Activated effector memory CD4-positive, alpha-beta T cell treated with Interleukin-2 at 50 U/mL for 16 hours (primary cell): ENCODE measurements at regions not wholly inside any gene's neighbourhood (a gene's known extent, or its start where the extent isn't known, plus 50 kb on each side); places are given as distances from the start of the nearest gene placed in this dataset.

Source experiments
- DNase-seq: peaks from one replicate; pipeline ENCODE4 v3.0.0-alpha.2; 2020

DNA sequence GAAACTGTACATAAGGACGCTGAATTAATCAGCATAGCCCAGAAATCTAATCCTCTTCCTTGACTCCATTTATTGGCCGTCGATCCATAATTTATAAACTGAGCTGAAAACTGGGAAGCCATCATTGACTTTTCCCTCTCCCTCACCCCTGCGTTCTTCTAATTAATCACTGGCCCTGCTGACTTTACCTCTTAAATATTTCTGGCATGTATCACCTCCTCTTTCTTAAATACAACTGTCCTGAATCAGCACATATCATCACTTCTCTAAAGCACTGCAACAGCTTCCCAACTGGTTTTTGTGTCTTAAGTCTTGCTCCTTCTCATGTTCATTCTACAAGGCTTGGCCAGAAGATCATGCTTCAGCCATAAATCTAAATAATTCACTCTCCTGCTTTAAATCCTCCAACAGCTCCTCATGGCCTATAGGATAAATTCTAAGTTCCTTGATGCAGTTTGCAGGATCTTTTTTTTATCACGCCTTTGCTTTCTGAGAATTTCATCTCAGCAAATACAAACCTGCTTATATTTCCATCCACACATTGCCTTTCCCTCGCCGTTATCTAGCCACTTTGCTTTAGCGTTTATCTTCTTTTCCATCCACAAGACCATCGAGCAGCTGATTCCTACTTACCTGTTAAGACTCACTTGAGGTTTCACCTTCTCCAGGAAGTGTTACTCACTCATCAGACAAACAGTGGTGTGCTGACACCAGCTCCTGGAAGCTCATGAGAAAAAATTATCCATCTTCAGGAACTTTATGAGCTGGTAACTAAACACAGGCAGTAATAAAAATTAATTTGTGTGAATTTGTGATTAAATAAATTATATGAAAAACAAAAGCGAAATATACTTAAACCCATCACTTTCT is 295.6 kb upstream of the FLRT2 start:
- no peak for DNase-seq

- DNase-seq, result no peak
Measured at GRCh38 chr14:85235868-85236267, 294.1 kb upstream of the FLRT2 start.

GRCh38 chr14:85236296-85236695 is 293.6 kb upstream of the FLRT2 start:
- no peak for DNase-seq

- DNase-seq, result no peak
Measured at GRCh38 chr14:85239791-85240190, 290.2 kb upstream of the FLRT2 start.

- no peak for DNase-seq
Measured at GRCh38 chr14:85241022-85241855, 288.7 kb upstream of the FLRT2 start.

DNA sequence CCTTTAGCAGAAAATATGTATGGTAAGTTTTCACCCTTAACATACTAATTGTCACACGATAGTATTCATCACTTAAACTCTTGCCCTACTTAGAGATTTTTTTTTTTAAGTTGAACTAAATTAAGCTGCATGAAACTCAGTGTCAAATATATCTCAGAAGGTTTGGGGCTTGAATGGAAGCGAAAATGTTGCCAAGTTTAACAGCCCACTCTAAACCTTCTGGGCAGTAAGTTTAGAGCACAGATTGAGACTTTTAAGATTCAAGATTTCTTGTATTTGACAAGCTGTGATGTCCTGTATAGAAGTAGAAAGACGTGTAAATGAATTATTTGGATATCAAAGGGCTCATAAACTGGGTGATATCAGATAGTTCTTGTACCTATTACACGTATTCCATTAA is 287.3 kb upstream of the FLRT2 start:
- DNase-seq, result no peak

DNA sequence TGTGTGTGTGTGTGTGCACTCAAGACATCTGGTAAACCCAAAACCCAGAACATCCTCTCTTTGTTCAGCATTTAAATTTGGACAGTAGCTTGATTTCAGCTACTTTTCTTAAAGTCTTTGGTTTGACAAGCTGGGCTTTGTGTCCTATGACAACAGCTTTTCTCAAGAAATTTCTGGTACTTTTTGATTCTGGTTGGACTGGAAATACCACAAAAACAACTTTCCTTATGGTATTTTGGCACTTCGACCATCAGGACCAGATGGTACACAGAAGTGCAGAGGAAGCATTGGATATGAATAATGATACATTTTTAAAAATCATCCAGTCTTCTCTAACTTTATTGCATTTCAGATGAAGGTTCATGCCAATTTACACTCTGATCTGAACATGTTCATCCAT is 286.6 kb upstream of the FLRT2 start:
- DNase-seq, result no peak

GRCh38 chr14:85247071-85247470 is 282.9 kb upstream of the FLRT2 start:
- no peak for DNase-seq

DNA sequence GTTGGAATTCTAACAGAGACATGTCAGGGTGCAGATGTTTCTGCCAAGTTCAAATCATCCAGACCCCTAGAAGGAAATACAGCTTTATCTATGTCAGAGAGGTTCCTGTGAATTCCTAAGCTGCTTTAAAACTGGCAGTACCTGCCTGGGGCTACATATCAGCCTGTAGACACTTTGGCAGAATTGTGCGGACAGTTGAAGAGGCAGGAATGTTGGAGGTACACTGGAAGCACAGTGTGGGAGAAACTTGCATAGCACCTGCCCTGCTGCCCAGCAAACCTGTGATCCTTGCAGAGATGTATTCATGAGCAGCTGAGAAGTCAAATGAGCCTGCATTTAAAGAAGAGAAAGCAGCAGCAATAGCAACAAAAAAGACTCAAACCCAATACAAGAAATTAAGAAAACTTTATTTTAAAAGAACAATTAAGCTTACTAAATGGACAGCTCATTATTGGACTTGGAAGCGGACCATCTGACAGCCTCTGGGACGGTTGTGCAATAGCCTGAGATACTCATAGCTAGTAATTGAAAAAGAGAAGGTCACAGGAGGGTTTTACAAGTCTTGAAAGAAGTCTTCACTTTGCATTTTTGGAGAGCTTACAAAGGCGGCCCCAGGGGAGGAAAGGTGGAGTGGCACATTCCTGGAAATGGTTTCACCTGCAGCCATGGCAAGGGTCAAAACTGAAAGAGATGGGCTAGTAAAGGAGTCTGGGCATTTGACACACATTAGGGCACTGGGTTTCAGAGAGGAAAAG is 280.9 kb upstream of the FLRT2 start:
- DNase-seq, result no peak

DNA sequence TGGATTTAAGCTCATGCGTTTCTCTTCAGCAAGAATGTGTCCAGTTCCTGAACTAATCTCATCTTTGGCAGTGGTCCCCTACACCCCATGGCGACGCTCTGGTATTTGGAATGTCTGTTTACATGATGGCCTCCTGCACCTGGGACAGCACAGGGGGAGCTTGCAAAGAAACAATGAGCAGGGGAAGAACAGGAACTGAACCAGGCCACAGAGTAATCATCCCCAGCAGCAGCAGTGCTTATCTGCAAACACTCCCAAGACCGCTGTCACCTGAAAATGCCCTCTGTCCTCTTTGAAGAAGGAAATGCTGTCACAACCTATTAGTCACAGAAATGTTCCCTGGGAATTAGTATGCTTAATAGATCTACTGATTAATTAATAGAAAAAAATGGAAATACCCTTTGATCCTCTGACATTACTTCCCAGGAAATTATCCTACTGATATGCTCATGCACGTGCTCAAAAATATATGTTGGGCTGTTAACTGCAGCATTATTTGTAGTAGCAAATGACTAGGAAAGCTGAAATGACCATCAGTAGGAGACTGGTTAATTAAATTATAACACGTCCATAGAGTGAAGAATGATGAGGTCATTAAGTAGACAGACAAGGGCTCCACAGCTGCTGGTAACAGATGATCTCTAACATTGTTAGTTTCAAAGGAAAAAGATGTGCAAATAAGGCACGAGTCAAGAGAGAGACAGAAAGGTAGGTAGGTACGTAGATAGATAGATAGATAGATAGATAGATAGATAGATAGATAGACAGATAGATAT is 279.3 kb upstream of the FLRT2 start:
- DNase-seq, result no peak

- no peak for DNase-seq
Measured at GRCh38 chr14:85252011-85252410, 277.9 kb upstream of the FLRT2 start.

GRCh38 chr14:85254711-85255110 is 275.2 kb upstream of the FLRT2 start:
- no peak for DNase-seq

- DNase-seq, result no peak
Measured at GRCh38 chr14:85257287-85257686, 272.7 kb upstream of the FLRT2 start.

- no peak for DNase-seq
Measured at GRCh38 chr14:85263916-85264675, 265.8 kb upstream of the FLRT2 start.

DNA sequence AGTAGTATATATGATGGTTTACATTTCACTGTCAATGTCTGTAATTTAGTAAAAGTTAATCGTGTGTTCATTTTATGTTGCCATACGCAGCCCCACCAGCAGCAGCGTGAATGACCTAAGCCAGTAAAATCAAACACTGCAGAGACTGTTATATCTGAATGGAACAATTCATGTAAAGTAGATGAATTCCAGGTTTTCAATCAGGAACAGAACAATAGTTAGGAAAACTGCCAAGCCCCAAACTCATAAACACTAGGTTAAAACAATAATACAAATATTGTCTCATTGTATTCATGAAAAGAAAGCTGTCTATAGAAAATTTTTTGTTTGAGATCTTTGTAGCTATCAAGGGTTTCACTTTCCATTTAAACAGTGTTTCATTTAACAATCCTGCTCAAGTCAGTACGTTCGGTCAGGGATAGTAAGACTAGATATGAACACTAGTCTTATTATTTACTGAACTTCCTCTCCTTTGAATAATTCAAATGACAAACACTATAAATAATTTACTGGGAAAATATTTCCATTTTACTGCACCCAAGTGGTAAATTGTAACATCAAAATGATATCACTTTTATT is 256.8 kb upstream of the FLRT2 start:
- no peak for DNase-seq

- no peak for DNase-seq
Measured at GRCh38 chr14:85273952-85274351, 256.0 kb upstream of the FLRT2 start.

DNA sequence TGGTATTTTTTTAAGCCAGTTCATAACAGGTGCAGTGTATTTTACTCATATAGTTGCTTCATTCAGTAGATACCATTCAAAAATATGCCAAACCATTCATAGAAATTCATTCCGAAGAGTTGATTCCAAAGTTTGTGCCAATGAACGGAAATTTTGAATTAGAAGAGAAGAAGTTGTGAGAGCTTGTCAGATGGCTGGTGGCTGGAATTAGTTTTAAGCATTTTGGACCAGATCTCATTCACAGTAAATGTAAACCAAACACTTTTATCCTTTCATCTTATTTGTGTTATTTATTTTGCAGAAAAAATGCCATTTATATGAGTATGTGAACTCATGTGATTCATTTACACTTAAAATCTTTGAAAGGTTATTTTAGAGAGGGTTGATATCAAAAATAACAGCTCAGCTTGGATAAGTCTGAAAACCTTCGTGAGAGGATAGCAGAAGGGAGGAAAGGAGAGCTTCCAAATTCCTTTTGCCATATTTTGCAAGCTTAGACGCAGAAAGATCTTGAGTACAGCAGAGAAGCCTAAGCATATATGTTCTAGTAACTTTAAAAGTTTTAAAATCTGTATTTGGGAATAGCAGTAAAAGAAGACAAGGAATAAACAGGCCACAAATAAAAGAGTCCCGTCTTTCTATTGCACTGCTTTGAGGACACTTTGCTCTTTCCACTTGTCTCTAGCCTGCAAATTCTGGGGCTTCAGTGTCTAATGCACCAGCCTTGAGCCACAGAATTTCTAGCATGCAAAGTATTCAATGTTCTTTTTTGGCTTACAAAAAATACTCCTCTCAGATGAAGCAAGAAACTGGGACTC is 253.6 kb upstream of the FLRT2 start:
- DNase-seq, result no peak

DNA sequence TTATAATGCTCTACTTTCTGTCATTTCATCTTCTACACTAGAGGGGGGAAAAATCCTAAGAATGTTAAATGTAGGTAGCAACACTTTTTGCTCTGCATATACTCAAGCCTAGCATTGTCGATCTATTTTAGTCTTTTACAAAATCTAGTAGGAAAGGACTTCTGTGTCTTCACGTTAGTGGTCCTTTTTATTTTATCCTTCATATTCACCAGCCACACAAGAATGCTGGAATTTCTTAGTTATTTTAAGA is 253.0 kb upstream of the FLRT2 start:
- no peak for DNase-seq

DNA sequence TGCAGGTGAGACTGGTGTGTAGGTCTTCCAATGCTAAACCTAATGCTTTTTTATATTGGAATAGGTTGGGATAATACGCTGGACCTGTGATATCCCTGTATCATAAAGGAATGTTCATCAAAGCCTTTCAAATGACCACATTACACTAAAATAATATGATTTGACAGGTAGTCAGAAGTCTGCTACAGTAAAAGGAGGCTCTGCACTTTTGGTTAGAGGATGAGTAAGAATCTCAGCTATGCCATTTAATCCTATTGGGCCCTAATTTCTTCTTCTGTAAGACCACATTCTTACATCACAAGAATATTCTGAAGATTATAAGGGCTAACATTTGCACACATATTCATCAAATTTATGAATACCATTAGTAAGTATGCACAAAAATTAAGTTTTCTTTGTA is 250.5 kb upstream of the FLRT2 start:
- no peak for DNase-seq

DNA sequence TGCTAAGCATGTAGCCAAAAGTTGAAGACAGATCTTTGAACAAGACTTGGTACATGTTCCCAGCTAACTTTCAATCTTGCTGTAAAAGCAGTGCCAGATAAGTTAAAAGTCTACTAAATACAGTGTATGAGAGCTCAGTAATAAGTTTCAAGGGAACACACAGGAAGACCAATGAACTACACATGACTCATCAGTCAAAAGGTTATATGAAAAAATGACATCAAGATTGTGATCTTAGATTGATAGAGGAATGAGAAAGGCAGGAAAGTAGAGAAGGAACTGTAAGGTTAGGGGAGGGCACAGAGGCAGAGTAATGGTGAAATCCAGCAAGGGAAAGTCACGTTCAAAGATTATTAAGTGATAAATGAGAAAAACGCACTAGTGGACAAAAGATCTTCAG is 249.9 kb upstream of the FLRT2 start:
- DNase-seq, result no peak

GRCh38 chr14:85281921-85282320 is 248.0 kb upstream of the FLRT2 start:
- no peak for DNase-seq
